GM21529 (cell line): ENCODE measurements at regions not wholly inside any gene's neighbourhood (a gene's known extent, or its start where the extent isn't known, plus 50 kb on each side); places are given as distances from the start of the nearest gene placed in this dataset.
"Not testable (repeated sequence)": the region's sequence is repeated elsewhere in the genome, so short reads cannot be mapped to it uniquely, and the experiment has no call there.

ENCODE experiments used
- ATAC-seq: cut with Tn5 transposase; IDR thresholded peaks from one replicate; pipeline ENCODE4 v1.9.1; 2021; ENCODE audit not compliant: unreplicated experiment

DNA sequence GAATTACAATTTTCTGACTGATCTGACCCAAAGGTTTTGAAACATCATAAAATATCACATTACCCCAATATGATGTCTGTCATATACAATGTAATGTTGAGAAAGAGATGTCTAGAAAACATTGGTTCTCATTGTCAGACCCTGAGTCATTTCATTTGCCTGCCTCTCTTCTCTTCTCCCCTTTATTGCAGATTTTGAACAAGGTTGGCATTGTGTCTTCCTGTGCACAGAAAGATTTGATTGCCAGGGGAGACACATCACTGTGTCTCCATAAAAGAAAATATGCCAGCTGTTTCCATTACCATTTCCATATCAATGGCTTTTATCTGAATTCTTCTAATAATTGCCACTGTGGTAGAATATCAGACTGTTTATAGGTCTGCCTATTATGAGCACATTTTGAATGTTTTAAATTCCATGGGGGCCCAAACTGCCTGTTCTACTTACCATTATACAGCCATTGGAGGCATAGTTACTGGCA, 65.6 kb downstream of the IFI44 start:
- ATAC-seq: no peak

DNA sequence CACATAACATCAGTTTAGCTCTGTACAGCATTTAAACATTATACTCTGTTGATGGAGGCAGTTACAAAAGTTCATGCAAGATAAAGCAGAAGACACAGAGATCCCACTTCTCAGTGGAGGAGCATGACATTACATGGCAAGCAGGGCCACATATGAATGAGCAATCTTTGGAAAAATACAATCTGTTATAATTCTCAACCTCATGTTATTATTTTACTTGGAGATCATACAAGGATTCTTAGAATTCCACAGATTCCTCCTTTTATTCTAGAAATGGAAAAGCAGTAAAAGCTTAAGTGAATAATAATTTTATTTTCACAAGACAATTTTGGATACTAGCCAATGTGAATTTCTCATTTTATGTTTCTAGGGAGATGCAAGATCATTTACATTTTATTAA, 66.6 kb downstream of the IFI44 start:
- no peak for ATAC-seq

DNA sequence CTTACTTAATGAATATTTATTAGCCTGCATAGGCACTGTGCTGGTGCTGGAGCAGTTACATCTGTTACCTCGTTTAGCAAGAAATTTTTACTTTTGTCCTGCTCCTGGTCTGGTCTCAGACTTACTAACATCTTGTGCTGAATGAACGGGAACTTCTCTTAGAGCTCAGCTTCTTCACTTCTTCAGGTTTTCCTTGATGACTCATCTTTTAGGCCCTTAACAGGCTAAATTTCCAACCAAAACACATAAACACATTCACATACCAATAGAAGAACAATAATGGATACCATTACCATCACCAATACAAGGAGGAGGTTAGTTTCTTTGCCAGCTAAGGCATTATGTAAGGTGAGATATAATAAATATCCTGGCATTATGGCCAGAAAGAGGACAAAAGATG, 68.9 kb downstream of the IFI44 start:
- no peak for ATAC-seq

- peak; percentile 53 for ATAC-seq
Measured at GRCh38 chr1:78721136-78721535, 71.5 kb downstream of the IFI44 start.

- ATAC-seq: no peak
Measured at GRCh38 chr1:78722105-78722504, 72.5 kb downstream of the IFI44 start.

- no peak for ATAC-seq
Measured at GRCh38 chr1:78722521-78722920, 72.9 kb downstream of the IFI44 start.

DNA sequence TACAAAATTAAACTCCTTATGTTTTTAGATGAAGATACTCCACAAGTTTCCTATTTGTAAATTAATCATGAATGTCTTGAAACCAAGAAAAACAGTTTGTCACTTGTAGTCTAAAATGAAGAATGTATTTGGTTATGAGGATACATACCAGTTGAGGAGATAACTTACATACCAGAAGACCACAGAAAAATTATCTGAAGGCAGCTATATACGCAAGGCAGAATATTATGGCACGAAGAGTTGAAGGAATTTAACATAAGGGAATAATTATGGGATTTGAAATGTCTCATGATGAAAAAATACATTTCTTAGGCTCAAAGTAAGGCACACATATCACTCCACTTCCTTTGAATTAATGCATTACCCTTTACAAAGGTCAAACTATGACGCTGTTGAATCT, 73.3 kb downstream of the IFI44 start:
- ATAC-seq: no peak

- no peak for ATAC-seq
Measured at GRCh38 chr1:78726686-78727085, 77.1 kb downstream of the IFI44 start.

- ATAC-seq: no peak
Measured at GRCh38 chr1:78728359-78728758, 78.7 kb downstream of the IFI44 start.

DNA sequence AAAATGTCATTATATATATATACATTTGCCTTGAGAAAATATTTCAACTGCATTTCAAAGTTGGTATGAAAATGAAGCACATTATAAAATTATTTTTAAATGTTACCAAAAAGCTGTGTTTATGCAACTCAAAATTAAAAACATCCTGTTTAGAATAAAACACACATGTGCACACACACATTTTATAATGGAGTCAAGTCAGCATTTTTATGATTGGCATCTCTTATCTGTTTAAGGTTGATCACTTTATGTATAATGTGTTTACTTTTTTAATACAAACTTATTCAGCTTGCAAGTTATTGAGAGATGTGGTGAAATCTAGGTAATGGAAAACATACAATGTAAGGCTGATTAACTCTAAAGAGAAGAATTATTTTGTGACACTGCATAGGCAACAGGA, 80.4 kb downstream of the IFI44 start:
- no peak for ATAC-seq

- ATAC-seq: no peak
Measured at GRCh38 chr1:78731674-78732073, 82.0 kb downstream of the IFI44 start.

DNA sequence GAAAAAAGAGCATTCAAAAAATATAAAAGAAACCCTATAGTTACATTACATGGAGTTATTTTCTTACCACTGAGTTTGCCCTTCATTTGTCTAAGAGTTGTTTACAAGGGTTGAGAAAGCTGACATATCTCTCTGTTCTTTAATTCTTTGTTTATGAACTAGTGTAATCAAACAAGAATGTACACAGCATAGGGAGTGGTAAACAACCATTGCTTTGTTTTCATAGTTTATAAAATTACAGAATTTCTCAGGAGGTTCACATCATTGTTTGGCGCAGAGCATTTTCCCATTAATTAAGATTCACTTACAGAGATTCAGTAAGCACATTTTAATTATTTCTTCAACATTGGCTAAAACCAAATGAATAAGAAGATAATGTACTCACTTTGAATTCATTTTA, 87.6 kb downstream of the IFI44 start:
- no peak for ATAC-seq

DNA sequence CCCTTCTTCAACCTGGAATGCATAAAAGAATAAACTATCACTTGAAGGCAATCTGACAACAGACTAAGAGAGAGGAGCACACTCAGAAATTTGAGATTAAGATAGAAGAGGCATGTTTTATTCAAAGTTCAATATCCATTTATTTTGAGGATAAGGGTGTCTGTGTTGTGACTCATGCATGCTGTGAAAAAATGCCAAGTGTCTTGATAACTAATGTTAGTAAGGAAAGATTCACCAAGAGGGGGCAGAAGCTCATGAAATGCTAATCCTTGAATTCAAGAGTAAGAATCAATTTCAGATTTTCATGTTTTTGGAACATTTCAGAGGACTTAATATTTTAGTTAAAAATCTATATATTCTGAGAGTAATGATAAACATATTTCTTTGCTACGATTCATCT, 94.0 kb downstream of the IFI44 start:
- ATAC-seq: no peak

DNA sequence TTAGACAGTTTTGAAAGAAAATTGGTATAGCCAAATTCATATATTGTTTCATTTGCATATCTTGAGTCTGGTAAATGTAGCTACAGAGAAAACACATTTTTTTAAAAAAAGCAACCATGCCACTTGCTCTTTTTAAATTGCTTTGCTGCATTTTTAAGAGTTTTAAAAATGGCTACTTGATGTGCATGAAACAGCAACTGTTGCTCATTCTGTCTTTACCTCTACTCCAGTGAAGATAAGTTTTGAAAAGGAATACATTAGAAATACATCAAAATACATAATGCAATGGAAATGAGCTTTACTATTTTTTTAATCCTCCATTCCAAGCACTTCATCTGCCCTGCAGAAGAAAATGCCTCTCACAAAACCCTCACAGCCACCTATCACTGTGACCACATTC, 95.5 kb downstream of the IFI44 start:
- ATAC-seq: no peak

DNA sequence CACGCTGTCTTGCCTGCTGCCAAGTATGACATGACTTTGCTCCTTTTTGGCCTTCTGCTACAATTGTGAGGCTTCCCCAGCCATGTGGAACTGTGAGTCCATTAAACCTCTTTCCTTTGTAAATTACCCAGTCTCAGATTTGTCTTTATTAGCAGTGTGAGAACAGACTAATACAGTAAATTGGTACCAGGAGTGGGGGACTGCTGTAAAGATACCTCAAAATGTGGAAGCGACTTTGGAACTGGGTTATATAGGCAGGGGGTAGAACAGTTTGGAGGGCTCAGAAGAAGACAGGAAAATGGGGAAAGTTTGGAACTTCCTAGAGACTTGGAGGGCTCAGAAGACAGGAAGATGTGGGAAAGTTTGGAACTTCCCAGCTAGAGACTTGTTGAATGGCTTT, 104.0 kb downstream of the IFI44 start:
- not testable (repeated sequence) for ATAC-seq

GRCh38 chr1:78755986-78756385, 106.4 kb downstream of the IFI44 start:
- ATAC-seq: no peak

DNA sequence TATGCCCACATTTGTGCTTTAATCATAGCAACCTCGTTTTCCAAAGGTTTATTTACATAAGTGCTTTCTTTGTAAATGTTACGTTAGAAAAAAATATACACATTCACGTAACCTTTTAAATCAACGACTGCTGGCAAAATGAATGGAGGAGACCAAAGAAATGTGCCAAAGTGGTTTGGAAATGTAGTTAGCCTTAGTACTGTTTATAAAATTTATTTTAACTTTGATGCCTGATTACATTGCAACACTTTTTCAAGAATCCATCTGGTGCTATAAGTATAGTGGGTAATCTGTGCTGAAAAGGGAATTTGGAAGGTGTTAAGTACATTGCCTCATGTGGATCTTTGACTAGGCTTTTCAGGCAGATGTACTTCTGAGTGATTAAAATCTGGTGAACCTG, 108.9 kb downstream of the IFI44 start:
- ATAC-seq: no peak

DNA sequence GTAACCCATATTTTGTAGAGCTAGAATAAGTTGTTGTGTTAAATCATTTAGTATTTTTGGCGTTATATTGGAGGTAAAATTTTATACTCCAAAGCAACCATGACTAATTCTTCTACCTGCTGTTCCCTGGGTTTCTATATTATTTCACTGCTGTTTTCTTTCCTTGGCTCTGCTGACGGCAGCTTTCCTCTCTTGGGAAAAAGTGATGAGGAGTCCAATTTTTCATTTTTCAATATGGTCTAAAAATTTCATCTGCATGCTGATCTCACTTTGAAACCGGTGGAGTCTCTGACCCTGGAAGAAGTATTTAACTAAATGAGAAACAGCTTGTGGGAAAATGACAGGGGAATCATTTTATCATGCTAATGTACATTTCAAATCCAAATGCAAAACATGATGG, 110.2 kb downstream of the IFI44 start:
- ATAC-seq: no peak

DNA sequence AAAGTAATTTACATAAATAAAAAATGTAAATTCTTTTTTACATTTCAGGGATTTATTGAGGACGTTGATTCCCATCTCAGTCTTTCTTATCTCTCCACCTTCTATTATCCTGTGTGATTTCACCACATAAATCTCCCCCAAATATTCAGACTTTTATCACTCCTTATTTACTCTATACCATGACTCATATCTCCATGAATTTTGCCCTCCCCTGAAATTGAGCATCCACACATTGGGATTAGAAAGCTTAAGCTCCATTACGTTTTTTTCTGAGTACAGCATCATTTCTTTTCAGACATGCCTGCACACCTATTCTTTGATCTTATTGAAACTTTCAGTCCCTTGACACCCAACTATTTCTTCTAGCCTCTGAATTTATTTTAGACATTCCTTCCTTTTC, 111.2 kb downstream of the IFI44 start:
- ATAC-seq: no peak

DNA sequence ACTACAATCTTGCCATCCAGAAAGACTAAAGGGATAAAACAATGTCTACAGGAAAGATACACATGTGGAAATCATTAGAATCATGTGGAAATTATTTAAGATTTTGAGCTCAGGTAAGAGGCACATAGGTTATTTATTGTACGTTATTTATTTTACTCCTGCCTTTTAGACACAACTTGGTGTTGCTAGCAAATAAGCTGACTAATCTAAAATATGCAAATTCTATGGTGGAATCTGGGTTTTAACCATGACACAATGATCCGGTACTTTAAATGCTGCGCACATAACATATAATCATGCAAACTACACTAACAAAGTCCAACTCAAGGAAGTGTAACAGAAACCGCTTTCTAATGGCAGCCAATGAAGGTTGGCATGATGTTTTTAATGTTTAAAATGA, 112.5 kb downstream of the IFI44 start:
- ATAC-seq: no peak

DNA sequence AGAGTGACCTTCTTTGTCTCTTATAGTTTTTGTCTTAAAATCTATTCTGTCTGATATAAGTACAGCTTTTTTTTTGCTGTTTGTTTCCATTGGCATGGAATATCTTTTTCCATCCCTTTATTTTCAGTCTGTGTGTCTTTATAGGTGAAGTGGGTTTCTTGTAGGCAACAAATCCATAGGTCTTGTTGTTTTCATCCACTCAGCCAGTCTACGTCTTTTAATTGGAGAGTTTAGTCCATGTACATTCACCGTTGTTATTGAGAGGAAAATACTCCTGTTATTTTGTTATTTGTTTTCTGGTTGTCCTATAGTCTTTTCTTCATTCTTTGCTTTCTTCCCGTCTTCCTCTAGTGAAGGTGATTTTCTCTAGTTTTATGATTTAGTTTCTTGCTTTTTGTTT, 115.9 kb downstream of the IFI44 start:
- no peak for ATAC-seq

- ATAC-seq: no peak
Measured at GRCh38 chr1:78779831-78780230, 130.2 kb downstream of the IFI44 start.

DNA sequence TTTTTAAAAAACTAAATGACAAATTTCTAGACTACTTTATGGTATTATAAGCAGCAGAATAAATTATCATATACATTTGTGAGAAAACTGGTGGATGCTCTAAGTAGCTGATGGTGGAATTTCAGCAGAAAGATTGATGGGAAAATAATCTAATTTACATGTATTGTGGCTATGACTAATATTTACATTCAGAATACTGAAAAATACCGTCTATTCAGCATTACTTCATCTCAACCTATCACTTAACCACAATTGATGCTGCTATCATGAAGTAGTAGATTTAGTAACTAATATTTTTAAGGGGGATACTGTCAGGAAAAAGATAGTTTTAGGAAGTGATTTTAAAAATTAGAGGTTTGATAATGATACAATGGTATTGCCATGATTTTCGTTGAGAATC, 137.9 kb downstream of the IFI44 start:
- ATAC-seq: no peak

GRCh38 chr1:78790174-78790573, 140.5 kb downstream of the IFI44 start:
- ATAC-seq: no peak
